ENCODE measurements at regions not wholly inside any gene's neighbourhood (a gene's known extent, or its start where the extent isn't known, plus 50 kb on each side); places are given as distances from the start of the nearest gene placed in this dataset.

DNA sequence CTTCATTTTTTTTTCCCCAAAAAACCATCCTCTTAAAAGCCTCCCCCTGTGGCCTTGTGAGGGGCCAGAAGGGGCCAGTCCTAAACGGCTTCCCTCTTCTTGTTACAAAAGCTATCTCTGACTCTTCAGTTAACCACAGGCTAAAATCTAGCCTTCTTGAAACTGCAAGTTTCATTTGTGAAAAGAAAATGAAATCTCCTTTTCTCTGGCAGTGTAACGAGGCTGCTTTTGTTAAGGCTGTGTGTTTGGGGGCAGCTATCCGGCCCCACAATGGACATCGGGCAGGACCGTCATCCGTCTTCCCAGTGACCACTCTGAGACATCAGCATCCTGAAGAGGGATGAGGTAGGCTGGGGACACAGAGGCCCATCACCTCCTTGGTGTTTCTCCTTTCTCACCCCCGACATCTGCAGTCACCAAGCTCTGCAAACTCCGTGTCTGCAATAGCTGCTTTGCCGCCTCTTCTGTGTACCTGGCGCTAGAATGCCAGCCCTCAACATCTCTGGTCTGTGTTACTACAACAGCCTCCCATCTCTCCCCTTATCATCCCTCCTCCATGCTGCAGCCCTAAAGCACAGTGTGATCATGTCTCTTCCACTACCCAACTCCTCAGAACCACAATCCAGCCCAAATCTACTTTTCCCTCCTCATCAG is 94.0 kb downstream of the RCN1 start:
- no peak for TF ChIP-seq POLR2A (IDR thresholded peaks at IDR 0.05)
- TF ChIP-seq, protein P1, sequence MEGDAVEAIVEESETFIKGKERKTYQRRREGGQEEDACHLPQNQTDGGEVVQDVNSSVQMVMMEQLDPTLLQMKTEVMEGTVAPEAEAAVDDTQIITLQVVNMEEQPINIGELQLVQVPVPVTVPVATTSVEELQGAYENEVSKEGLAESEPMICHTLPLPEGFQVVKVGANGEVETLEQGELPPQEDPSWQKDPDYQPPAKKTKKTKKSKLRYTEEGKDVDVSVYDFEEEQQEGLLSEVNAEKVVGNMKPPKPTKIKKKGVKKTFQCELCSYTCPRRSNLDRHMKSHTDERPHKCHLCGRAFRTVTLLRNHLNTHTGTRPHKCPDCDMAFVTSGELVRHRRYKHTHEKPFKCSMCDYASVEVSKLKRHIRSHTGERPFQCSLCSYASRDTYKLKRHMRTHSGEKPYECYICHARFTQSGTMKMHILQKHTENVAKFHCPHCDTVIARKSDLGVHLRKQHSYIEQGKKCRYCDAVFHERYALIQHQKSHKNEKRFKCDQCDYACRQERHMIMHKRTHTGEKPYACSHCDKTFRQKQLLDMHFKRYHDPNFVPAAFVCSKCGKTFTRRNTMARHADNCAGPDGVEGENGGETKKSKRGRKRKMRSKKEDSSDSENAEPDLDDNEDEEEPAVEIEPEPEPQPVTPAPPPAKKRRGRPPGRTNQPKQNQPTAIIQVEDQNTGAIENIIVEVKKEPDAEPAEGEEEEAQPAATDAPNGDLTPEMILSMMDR (IDR thresholded peaks at IDR 0.05) = no peak
- WGBS, 2 donors = 87 to 88% methylated on average over 10 of the region's 10 CpGs
- intact Hi-C loops (cut with DNase I) = no loop called here

DNA sequence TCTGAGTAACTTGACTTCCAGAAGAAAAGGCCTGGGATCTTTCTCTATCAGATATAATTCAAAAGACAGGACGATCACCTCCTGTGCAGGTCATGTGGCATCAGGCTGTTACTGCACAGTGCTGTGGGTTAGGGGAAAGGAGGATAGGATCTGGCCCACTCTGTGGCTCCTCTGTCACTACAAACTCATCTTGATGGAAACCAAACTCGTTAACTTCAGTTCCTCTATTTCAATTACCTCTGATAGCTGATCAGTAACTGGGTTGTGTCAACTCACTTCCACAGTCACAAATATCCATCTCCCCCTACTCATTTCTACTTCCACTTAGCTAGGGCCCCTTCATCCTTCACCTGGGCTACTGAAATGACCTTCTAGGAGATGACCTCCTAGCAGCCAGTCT is 95.2 kb downstream of the RCN1 start:
- Histone ChIP-seq H3K4me3 (replicated peaks in 1 of 3) (no peak overlapping the region), H3K4me1 (no peaks in the 10 kb centered on the region), H3K36me3 (no peaks in the 10 kb centered on the region), H3K27ac (no peak overlapping the region), H3K27me3 (no peaks in the 10 kb centered on the region), H3K9me3 (no peaks in the 10 kb centered on the region)
- TF ChIP-seq POLR2A (IDR thresholded peaks at IDR 0.05) = no peak
- TF ChIP-seq, protein P1 (IDR thresholded peaks at IDR 0.05) = no peak
- DNase-seq = no peak
- 83 to 92% methylated on average over 2 of the region's 2 CpGs for WGBS, 2 donors
- intact Hi-C loops (cut with DNase I) = no loop called here

More for the DNA sequence above, 94.0 kb downstream of the RCN1 start:
- H3K27ac ChIP-seq = no peak overlapping the region
- DNase-seq = no peak
- H3K36me3 ChIP-seq = no peaks in the 10 kb centered on the region
- H3K9me3 ChIP-seq = no peaks in the 10 kb centered on the region
- no peaks in the 10 kb centered on the region for H3K4me1 ChIP-seq
- H3K27me3 ChIP-seq = no peaks in the 10 kb centered on the region
- H3K4me3 ChIP-seq (replicated peaks in 1 of 3) = no peak overlapping the region

DNA sequence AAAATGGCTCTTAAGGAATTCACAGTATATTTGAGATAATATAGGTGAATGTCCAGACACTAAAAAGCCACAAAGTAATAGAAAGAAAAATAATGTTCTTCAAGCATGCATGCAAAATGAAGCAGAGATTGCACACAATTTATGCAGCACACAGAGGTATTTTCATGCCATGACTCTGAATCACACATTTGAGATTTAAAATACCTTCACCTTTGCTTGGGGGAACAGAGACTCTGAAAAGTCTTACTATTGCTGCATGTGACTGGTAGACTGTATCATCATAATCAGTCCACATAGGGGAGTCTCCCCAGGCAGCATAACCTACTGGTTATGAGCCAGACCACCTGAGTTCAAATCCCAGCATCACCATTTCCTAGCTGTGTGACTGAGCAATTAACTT is 96.2 kb downstream of the RCN1 start:
- no peaks in the 10 kb centered on the region for H3K27me3 ChIP-seq
- no peak overlapping the region for H3K4me3 ChIP-seq (replicated peaks in 1 of 3)
- intact Hi-C loops (cut with DNase I) = no loop called here
- TF ChIP-seq POLR2A (IDR thresholded peaks at IDR 0.05) = no peak
- TF ChIP-seq, protein P1 (IDR thresholded peaks at IDR 0.05) = no peak
- H3K9me3 ChIP-seq = no peaks in the 10 kb centered on the region
- no peak for DNase-seq
- no peak overlapping the region for H3K27ac ChIP-seq
- no peaks in the 10 kb centered on the region for H3K4me1 ChIP-seq
- H3K36me3 ChIP-seq = no peaks in the 10 kb centered on the region

DNA sequence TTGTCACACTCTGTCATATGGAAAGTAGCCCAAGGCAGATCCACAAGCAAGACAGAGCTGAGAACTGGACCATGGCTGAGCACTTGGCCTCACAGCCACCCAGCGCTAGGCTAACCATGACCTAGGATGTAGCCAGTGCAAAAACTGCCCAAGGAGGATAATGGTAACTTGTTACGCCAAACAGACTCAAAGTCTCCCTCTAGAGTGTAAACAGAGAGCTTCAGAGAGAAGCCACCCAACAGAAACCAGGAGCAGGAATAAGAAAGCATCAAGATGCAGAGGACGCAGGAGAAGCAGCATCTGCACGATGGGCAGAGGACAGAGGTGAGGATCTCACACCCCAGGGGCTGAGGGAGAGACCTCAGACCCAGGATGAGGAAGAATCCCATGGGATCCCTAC is 97.9 kb downstream of the RCN1 start:
- intact Hi-C loops (cut with DNase I) = no loop called here
- no peaks in the 10 kb centered on the region for H3K9me3 ChIP-seq
- H3K36me3 ChIP-seq = no peaks in the 10 kb centered on the region
- DNase-seq = no peak
- WGBS, 2 donors = 84 to 94% methylated on average over 3 to 4 of the region's 4 CpGs
- no peak overlapping the region for H3K4me3 ChIP-seq (replicated peaks in 1 of 3)
- no peaks in the 10 kb centered on the region for H3K27me3 ChIP-seq
- no peaks in the 10 kb centered on the region for H3K4me1 ChIP-seq
- TF ChIP-seq, protein P1 (IDR thresholded peaks at IDR 0.05) = no peak
- no peak for TF ChIP-seq POLR2A (IDR thresholded peaks at IDR 0.05)
- no peak overlapping the region for H3K27ac ChIP-seq

DNA sequence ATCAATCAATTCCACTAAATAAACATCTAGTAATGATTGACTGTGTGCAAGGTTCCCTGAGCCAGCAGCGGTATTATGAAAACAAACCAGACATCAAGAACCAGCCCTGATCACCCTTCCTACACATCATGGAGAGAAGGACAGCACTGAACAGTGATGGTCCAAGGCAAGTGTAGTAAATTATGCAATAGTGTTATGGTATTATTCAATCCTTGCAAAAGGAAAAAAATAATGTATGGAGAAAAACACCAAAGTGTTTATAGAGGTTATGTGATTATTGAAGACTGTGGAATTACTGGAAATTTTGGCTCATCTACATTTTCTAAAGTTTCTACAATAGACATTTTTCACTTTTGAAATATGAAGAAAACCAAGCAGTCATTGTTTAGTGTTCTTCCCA is 105.3 kb downstream of the RCN1 start:
- Histone ChIP-seq H3K27me3 (no peaks in the 10 kb centered on the region), H3K27ac (no peak overlapping the region), H3K4me3 (replicated peaks in 1 of 3) (no peak overlapping the region), H3K36me3 (no peaks in the 10 kb centered on the region), H3K4me1 (no peaks in the 10 kb centered on the region), H3K9me3 (no peaks in the 10 kb centered on the region)
- intact Hi-C loops (cut with DNase I) = no loop called here
- DNase-seq = no peak
- TF ChIP-seq POLR2A (IDR thresholded peaks at IDR 0.05) = no peak
- TF ChIP-seq, protein P1 (IDR thresholded peaks at IDR 0.05) = no peak
- 56 to 57% methylated on average over 1 of the region's 1 CpG for WGBS, 2 donors

Measured in thyroid gland (tissue), 4 donors.